GM21529 (cell line): ENCODE measurements at regions not wholly inside any gene's neighbourhood (a gene's known extent, or its start where the extent isn't known, plus 50 kb on each side); places are given as distances from the start of the nearest gene placed in this dataset.

Source experiments
- ATAC-seq: cut with Tn5 transposase; IDR thresholded peaks from one replicate; pipeline ENCODE4 v1.9.1; 2021; ENCODE audit not compliant: unreplicated experiment

DNA sequence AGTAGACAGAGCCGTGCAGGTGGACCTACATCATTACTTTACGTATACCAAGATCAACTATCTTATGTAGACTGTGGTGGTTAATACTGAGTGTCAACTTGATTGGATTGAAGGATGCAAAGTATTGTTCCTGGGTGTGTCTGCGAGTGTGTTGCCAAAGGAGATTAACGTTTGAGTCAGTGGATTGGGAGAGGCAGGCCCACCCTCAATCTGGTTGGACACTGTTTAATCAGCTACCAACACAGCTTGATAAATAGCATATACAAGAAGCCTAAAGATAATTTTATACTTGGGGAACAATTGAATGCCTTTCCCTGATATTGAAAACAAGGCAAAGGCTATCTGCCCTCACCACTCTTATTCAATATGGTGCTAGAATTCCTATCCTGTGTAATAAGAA lies 604.2 kb upstream of the ZEB2 start:
- no peak for ATAC-seq

DNA sequence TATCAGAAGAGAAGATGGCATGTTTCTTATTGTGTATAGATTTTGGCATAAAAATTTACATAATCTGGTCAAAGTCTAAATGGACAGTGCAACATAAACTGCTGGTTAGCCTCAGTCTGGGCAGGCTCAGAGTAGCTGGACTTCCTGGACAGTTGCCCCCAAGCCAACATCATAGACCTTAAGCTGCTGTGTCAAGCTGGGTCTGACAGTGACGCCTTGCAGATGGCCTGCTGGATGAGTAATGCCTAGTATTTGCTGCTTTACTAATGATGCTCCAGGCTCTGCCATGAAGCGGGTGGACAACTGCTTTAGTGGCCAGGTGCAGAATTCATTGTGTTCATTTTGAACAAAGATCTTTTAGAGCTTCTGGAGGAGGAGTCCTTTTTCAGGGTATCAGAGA lies 603.7 kb upstream of the ZEB2 start:
- ATAC-seq, result no peak

DNA sequence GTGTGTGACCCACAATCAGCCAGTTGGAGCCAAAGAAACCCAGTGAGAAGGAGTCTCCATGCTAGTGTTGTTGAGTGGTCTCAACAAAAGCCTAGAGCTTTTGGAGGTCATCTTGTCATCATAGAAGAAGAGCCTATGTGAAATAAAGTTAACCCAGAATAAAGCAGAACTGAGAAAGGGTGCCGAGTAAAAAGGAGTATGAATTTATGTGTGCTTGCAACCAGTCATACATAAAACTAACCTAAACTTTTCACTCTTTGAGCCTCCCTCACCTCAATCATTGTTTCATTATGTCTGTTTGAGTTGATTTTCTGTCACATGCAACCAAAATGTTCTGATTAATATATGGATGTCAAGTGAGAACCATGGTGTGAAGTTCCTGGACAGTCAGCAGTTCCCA lies 599.3 kb upstream of the ZEB2 start:
- ATAC-seq, result peak; percentile 68

DNA sequence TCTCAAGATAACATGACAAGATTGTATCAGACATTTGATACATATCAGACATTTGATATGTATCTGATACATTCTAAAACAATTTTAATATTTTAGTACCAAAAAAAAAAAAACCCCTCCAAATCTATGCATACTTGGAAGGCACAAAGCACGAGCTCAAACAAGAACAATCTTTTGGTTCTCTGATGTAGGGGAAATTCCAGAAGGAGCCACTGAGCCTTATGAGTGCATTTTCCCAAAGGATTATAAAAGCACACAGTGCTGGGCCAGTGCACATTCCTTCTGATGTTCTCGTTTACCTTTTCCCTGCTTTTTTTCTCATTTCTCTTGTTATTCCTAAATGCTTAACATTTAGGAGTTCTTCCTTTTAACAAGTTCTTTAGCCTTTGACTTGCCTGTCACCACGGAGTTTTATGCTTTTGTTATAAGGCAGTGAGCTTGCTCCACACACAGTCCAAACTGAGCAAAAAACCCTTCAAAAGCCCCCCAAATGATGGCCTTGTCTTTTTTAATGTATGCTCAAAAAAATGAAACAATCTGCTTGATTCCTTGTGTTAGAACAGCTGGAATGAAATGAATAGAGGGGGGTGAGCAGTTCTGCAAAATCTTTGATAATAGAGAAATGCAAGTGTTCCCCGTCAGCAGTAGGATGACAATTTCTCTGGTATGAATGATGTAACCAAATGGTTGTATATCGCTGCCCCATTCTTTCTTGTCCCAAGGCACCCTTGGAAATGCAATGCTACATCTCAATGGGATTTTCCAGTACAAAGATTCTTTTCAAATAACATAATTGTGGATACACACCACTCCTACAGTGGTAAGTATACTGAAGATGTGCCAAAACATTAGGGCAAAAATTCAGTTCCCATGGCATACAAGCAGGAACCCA lies 597.2 kb upstream of the ZEB2 start:
- ATAC-seq, result no peak

DNA sequence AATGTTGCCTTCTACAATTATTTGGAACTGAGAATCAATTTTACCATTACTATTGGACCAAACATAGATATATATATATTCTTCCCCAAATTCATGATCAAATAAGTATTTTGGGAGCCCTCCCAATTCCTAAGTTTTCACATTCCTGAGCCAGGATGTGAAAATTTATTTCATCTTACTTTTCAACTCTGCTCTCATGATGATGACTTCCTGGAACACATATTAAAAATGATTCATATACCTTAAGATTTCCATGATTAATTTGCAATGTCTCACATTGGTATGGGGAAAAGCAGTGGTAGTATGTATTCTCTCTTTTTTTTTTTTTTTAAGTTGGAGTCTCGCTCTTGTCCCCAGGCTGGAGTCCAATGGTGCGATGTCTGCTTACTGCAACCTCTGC lies 596.1 kb upstream of the ZEB2 start:
- ATAC-seq, result no peak

DNA sequence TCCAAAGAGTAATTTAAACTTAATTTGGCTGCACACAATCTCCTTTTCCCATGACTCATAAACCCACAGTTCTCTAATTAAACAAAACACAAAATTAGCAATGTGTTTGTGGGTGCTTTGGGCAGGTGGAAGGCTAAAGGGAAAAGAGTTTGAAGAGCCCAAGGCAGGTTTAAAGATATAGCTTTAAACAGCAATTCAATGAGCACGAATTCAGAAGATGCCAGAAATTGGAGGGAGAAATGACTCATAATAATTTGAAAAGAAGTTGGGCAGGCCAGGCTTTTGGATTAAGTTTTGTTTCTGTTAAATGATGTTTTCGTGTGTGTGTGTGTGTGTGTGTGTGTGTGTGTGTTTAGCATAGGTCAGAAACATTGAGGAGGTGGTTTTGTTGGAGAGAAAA lies 594.8 kb upstream of the ZEB2 start:
- ATAC-seq, result no peak

DNA sequence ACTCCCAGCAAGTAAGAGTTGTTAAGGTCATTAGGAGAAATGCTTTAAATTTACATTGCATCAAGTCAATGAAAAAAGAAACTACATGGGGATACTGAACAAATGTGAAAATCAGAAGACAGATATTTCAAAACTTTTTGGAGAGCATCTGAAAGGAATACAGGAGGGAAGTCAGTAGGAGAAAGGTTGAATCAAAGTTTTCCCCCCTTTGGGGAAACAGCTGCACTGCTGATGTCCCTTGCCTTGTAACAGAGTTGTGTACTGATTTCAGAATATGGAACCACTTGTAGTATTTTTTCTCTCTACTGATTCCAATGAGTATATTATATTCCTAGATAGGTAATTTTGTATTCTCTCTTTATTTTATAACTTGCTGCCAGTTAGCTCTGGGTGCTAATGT lies 592.5 kb upstream of the ZEB2 start:
- ATAC-seq, result no peak

DNA sequence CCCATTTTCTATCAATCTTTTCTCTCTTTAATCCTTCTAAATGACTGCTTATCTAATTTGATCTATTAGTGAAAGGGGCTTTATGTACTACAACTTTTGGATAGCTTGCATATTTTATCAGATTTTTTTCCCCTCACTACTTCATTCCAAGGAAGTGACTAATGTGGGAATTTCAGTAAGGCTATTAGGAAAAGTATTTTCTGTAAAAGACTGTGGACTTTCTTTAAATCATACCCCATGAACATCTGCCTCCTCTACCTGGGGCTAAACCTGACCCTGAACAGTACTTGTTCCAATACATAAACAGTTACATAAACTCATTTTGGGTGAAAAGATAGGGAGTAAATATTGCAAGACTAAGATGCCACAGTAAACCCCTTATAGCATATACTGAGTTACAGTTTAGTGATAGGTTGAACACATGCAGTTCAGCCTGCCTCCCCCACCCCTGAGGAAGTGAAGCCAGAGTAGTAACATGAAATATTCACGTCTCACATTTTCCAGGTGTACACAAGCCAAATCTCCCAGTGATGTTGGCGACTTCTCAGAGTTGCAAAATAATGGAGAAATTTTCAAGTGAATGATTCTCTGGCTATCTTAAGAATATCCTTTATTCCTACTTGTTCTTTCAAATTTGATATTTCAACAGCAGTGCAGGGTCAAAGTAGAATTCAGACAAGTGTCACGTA lies 590.9 kb upstream of the ZEB2 start:
- ATAC-seq, result no peak

DNA sequence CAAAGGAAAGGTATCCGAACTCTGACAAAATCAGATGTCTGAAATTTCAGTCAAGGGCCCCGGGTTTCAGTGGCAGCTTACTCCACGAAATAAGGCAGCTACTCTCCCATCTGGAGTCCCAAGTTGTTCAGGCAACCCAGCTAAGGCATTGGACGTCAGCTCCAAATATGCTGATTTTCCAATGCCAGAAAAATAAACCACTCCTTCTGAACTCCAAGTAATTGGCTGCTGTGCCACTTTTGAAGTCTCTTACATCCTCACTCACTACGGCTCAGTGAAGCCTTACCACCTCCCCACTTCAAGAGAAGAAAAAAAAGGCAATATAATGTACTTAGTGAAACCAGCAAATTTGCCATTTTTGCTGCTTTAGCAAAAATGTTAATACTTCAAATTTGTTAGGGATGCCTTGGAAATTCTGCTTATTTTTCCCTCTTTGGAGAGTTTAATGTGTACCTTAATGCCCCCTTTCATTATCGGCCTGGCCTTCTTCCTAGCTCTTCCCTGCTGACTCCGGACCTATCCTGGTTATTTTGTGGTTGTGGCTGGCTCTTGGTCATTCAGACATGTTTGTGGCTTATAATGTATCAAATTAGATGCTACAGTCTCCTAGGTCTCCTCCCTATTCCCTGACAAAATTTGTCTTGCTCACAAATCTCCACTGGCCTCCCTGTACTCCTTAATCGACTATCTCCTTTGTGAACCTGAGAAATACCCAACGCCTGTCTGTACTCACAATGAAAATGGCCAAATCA lies 589.2 kb upstream of the ZEB2 start:
- ATAC-seq, result no peak

DNA sequence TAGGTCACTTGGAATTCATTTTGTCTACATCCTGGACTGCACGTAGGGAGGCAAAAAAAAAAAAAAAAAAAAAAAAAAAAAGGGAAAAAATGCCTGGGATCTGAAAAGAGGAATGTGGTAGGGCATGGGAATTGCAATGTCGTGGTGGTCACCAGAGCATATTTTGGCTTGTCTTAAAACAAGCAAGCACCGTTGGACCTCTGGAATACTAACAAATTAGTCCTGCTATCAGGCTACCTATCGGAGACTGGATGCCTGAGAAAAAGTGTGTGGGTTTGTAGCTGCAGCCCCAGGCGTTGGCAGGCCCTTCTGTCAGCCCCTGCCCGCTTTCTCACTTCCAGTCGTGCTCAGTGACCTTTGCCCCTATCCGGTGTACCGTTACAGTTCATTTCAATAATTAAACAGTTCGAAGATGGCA lies 588.5 kb upstream of the ZEB2 start:
- no peak for ATAC-seq

DNA sequence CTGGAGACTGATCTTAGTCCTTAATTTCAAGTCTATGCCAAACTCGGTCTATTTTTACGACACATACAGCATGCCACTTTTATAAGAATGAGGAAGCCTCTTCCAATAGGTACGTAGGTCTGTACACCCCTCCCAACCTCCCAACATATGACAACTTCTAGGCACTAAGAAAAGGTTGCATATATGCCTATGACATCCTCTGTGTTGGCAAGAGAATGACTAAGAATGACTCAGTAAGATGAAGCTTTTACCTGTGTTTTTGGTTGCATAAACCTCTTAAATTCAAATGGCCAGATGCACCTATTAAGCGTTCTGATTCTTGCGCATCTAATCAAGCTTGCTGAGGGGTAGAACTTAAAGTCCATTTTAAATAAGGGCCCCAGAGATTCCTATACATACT lies 586.4 kb upstream of the ZEB2 start:
- ATAC-seq, result no peak

DNA sequence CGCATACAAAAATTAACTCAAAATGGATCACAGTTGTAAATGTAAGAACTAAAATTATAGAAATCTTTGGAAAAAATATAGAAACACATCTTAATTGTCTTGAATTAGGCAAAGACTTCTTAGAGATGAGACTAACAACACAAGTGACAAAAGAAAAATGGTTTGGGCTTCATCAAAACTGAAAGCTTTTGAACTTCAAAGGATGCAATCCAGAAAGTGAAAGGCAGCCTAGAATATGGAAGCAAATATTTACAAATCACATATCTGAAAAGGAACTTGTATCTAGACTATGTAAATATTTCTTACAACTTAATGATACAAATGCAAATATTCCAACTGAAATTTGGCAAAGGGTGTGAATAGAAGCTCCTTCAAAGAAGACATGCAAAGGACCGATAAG lies 582.8 kb upstream of the ZEB2 start:
- no peak for ATAC-seq

DNA sequence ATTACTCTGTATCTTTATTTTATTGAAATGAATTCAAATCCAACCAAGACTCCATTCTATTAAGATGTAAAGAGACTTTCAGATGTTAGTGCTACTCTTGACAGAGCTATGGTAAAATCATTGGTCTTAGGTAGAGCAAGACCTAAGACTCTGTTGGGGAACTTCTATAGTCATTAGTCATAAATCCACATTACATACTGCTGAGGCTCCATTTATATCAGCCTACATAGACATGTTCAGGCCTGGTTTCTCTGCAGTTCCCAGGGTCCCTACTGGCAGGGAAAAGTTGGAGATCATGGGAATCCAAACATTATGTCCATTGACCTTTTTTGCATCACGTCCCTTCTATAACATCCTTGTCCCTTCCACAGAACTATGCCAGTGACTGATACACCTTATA lies 580.4 kb upstream of the ZEB2 start:
- no peak for ATAC-seq

DNA sequence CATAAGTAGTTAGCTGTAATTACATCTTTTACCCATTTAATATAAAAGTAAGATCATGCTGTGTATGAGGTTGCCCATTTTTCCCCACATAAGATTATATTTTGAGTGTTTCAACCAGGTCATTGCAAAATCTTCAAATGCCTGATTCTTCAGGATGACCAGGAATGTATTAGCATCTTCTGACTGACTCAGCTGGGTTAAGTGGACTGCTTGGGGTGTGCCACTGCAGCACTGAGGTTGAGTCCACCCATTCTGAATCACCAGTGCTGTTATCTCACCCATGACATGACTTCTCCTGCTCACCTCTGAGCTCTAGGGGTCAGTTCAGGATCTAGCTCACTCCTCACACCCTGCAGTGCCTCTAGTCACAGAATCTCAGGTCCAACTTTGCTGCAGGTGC lies 576.7 kb upstream of the ZEB2 start:
- no peak for ATAC-seq

DNA sequence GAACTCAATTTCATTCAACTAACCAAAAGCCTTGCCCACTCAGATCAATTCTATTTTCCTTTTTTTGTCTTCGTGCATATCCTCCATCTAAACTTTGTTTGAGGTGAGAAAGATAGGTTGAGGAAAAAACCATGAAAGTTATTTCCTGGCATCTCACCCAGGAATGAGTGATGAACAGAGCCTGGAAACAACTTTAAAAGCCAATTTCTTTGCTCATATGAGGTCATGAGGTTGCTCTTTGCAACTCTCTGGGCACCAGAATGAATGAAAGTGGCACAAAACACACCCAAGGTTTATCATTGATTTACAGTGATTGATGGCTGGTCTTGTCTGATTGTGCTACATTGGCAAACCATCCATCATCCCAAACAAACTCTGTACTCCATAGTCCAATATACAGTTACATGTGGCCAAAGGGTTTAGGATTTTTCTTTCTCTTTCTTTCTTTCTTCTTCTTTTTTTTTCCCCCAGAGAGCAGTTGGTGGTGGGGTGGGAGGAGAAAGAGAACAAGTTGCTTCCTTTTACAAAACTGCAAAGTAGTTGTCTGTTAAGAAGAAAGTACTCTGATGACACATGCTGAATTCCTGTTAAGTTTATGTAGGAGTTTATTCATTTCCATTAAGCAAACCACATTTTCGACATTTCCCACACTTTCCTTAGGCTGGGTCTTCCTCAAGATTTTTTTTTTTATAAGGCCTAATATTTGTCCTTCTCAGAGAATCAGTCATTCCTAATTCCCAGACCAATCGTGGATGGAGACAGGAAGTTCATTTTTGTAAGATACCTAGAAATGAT lies 575.9 kb upstream of the ZEB2 start:
- ATAC-seq, result no peak

DNA sequence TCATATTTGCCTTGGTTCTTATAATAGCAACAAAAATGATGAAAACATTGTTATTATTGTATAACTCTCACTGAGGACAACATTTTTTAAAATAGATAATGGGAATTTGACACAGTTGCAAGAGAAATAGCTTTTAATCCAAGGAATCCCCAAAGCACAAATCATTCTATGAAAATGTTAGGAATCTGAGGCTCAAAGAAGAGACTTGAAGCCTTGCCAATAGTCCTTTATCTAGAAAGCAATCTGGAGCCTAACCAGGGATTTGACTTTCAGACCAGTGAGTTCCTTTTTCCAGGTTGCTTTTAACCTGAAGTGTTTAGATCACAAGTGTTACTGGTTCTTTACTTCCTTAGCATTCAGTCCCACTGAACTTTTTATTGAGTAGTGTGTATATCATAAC lies 574.5 kb upstream of the ZEB2 start:
- no peak for ATAC-seq

DNA sequence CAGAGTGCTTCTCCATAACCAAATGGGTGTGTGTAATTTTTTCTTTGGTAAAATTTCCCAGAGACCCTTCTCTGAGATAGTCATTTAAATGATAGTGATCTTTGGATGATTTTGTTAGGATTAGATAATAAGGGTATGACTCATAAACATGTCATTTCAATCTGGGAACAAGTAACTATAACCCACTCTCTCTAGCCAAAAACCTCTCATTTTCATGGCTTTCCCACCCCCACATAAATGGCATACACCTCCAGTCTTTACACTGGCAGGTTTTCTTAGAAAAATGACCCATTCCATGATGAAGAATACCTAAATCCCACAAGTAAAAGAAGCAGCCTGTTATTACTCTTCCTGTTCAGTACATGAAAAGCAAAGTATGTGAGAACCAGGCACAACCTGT lies 572.0 kb upstream of the ZEB2 start:
- no peak for ATAC-seq

DNA sequence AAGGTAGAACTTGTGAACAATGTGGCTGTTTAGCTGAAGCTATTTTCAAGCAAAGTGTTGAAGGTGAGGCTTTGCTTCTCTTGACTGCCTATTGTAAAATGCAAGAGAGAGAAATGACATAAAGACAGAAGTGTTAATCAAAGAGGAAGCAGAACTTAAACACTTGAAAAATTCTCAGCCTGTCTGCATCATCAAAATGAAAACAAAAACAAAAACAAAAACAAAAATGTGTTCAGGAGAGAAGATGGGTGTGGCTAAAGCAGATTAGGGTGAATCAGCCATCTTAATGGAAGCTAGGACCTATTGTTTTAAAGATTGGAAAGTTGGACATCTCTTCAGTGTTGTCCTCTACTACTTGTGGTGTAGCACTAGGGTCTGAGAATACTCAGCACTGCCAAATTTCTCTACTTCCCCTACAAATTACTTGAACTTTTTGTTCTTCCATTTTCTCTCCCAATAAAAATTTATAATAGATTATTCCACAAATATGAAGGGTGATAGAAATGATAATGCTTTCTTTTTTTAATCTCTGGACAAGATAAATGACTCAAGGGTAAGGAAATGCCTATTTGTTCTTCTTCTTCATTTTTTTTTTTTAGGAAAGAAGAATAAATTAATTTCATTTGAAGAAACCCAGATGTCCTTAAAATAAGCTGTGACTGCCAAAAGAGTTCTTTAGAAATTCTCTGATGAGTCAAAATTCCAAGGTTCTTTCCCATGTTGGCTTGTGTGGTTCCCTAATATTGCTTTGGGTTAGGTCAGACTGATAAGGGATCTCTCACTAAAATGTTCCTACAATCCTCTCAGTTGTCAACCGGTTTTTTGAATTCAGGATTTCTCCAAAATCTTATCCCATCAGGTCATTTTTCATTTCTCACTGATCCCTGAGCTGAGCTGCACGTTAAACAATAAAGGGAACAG lies 571.2 kb upstream of the ZEB2 start:
- no peak for ATAC-seq

DNA sequence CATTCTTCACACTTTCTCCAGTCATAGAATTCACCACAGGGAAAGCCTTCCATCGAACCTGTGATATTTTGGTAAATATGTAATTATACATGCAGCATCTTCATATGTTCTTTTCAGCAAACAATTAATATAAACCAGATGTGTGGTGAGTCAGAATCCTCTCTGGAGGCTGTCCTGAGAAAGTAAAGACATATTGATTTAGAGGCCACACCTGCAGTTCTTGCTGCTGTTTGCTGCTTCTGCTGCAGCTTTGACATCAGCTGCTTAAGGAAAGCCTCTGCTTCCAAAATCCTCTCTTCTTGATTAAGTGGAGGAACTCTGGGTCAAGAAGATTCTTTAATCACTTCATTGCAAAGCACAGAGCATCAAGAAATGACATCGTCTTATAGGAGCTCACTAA lies 568.8 kb upstream of the ZEB2 start:
- ATAC-seq, result no peak

DNA sequence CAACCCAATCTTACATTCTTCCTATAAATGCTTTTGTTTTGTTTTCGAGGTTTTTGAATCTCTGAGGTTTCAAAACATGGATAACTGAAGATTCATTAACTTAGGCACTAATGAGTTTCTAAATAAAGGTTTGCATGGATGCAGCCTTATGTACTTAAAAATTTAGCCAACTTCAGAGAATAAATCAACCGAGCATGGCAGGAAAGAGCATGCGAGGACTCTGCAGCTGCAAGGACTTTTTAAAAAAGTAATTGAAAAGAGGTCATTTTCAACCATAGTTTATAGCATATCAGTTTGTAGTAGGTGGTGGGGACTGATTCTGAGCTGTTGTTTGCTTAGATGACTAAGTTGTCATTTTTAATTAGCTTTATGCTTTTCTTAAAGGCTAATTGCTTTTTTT lies 567.0 kb upstream of the ZEB2 start:
- ATAC-seq, result no peak
